GM12865 (cell line): ENCODE measurements at regions not wholly inside any gene's neighbourhood (a gene's known extent, or its start where the extent isn't known, plus 50 kb on each side); places are given as distances from the start of the nearest gene placed in this dataset.
"Not testable (repeated sequence)": the region's sequence is repeated elsewhere in the genome, so short reads cannot be mapped to it uniquely, and the experiment has no call there.

ENCODE experiments used
- DNase-seq: peaks from one replicate; pipeline ENCODE4 v3.0.0; 2010; ENCODE audit warnings: low read depth
- H3K4me3 ChIP-seq: 2 replicates; pipeline ENCODE4 v1.5.1; 2011; ENCODE audit warnings: mild to moderate bottlenecking, low read depth, low read length, control low read depth
- CTCF ChIP-seq: IDR thresholded peaks from 2 replicates; pipeline ENCODE4 v1.5.1; 2011; ENCODE audit warnings: low read length, control low read depth, low read depth, inconsistent platforms; ENCODE audit not compliant: insufficient read depth; ENCODE audit errors: missing control alignments

GRCh38 chr6:67497749-67498148, 1137.3 kb upstream of the ADGRB3 start:
- DNase-seq = no peak
- TF ChIP-seq CTCF = no peak
- H3K4me3 ChIP-seq = no peak overlapping the region

GRCh38 chr6:67496191-67496590, 1138.9 kb upstream of the ADGRB3 start:
- DNase-seq = no peak

GRCh38 chr6:67493682-67494081, 1141.4 kb upstream of the ADGRB3 start:
- no peak for DNase-seq
- H3K4me3 ChIP-seq = no peak overlapping the region
- no peak for TF ChIP-seq CTCF

More at GRCh38 chr6:67496191-67496590, 1138.9 kb upstream of the ADGRB3 start:
- TF ChIP-seq CTCF = no peak
- H3K4me3 ChIP-seq = no peak overlapping the region

- H3K4me3 ChIP-seq = no peak overlapping the region
- DNase-seq = no peak
- no peak for TF ChIP-seq CTCF
Measured at GRCh38 chr6:67475700-67476099, 1159.4 kb upstream of the ADGRB3 start.

GRCh38 chr6:67467341-67467740, 1167.7 kb upstream of the ADGRB3 start:
- DNase-seq = no peak
- TF ChIP-seq CTCF = no peak
- H3K4me3 ChIP-seq = no peak overlapping the region

DNA sequence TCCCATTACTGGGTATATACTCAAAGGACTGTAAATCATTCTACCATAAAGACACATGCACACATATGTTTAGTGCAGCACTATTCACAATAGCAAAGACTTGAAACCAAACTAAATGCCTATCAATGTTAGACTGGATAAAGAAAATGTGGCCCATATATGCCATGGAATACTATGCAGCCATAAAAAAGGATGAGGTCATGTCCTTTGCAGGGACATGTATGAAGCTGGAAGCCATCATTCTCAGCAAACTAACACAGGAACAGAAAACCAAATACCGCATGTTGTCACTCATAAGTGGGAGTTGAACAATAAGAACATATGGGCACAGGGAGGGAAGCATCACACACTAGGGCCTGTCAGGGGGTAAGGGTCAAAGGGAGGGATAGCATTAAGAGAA, 1172.4 kb upstream of the ADGRB3 start:
- H3K4me3 ChIP-seq, DNase-seq: not testable (repeated sequence)

- TF ChIP-seq CTCF = no peak
- no peak for DNase-seq
- no peak overlapping the region for H3K4me3 ChIP-seq
Measured at GRCh38 chr6:67459556-67459955, 1175.5 kb upstream of the ADGRB3 start.

DNA sequence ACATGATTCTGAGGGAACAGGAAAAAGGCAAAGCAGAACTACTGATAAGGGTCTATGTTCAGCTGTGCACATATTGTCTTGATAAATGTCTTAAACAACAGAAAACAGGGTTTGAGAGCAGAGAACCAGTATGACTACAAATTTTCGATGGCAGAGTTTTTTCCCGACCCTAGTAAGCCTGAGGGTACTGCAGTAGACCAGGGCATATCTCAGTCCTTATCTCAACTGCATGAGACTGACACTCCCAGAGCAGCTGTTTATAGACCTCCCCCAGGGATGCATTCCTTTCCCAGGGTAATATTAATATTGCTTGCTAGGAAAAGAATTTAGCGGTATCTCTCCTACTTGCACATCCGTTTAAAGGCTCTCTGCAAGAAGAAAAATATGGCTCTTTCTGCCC, 1176.8 kb upstream of the ADGRB3 start:
- no peak overlapping the region for H3K4me3 ChIP-seq
- DNase-seq = no peak
- no peak for TF ChIP-seq CTCF
